HG03097 (cell line): ENCODE measurements at regions not wholly inside any gene's neighbourhood (a gene's known extent, or its start where the extent isn't known, plus 50 kb on each side); places are given as distances from the start of the nearest gene placed in this dataset.

Source experiments
- ATAC-seq: cut with Tn5 transposase; IDR thresholded peaks from one replicate; pipeline ENCODE4 v1.9.1; 2021; ENCODE audit not compliant: unreplicated experiment, low FRiP score

DNA sequence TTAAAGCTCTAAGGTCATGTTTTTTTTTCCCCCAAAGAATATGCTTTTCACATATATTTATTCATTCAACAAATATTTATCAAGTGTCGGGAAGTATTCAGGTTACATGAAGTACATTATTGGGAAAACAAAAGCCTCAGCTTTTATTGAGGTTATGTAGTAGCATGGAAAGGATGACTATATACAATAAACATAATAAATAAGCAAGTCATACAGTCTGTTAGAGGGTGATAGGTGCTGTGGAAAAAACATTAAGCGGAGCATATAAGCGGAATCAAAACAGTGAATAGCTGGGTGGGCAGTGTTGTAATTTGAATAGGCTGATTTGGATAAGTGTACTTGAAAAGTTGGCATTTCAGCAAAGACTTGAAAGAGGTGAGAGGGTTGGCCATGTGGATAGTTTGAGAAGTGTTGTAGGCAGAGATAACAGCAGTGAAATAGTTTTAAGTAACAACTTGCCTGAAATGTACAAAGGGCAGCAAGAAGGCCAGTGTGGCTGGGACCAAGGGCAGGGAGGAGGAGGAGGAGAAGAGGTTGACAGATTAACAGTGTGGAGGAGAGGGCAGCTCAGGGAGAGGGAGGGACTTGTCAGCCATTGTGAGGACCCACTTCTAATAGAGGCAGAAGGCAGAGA, 558.7 kb downstream of the SPRY1 start:
- no peak for ATAC-seq

DNA sequence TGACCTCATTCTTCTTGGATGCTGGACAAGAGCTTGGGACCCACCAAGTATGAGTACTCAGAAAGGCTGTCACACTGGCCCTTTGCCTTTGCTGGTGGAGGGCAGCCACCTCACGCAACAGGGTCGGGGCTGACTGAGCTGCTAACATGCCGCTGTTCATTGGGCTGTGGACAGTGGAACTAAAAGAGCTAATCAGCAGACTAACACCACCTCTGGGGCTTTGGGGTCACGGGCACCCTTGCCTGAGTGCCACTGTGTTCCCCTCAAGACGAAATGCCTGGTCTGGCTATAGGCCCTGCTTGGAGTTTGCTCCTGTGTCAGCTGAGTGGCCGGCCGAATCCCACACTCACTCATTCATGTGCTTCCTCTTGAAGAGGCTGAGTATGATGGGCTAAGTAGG, 559.6 kb downstream of the SPRY1 start:
- ATAC-seq: no peak

DNA sequence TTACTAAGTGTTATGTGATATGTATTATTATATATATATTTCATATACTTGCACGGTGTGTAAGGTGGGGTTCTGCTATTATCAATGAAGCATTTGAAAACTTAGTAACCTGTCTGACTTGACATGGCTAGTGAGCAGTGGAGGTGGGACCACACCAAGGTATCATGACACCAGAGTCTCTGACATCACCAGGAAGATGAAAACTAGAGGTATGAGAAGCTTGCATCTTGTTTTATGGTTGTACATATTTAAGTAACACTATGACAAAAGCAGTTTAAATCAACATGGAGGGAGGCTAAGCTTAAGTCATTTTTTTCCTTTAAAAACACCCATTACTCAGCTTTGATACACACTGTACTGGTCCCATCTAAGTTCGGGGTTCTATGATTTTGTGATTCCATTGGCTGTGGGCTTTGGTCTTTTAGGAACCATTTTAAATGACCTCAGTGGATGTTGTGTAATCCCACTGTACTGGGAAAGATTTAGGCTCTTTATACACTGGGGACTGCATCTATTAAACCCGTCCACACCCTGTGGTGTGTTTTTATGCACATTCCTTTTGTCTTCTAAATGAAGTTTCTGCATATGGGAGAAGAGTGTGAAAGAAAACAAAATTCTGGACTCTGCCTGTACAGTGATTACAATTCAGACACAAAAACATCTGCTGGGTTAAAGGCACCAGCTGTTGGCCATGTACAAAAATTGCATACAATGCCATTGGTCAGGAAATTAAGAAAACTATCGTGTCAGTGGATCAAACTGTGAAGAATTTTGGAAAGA, 570.6 kb downstream of the SPRY1 start:
- ATAC-seq: no peak

DNA sequence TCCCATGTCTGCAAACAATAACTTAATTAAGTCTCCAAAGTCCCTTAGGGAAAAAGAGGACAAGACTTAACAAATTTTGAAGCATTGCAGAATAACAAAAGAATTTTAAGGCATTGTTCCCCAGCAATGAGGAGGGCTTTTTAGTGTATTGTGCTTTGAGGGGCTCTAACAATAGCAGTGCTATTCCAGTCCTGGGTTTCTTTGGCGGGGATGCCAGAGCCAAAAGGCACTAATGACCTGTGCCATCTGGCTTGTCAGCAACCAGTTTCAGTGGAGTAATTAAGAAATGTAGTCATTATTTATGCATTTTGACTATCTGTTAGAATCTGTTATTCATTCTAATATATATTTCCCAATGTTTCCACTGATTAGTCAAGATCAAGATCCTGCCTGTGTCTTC, 575.4 kb downstream of the SPRY1 start:
- ATAC-seq: no peak

DNA sequence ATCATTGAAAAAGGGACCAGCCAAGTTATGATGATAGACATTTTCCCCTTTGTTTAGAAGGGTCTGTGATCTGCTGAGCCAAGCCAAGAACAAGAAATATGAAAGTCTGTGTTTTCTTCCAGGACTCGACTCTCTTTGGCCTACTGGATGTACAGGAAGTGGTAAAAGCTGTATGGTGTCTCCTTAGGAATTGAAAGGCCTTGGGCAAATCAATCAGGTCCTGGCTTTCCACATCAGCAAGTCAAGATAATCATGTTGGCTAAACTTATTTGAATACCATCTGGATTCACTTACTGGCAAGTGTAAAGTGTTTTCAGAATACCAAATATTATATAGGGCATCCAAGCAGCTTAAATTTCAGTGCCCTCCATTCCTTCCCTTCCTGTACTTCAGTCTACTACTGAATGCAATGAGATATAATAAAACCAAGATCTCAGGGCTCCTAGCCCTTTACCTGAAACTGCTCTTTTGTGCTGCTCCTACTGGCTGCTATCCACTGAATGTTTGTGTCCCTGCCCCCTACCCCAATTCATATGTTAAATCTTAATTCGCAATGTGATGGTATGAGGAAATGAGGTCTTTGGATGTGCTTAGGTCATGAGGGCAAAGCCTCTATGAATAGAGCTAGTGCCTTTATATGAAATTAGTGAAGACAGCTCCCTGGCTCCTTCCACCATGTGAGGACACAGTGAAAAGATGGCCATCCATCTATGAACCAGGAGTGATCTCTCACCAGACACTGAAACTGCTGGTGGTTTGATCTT, 578.0 kb downstream of the SPRY1 start:
- ATAC-seq: no peak

DNA sequence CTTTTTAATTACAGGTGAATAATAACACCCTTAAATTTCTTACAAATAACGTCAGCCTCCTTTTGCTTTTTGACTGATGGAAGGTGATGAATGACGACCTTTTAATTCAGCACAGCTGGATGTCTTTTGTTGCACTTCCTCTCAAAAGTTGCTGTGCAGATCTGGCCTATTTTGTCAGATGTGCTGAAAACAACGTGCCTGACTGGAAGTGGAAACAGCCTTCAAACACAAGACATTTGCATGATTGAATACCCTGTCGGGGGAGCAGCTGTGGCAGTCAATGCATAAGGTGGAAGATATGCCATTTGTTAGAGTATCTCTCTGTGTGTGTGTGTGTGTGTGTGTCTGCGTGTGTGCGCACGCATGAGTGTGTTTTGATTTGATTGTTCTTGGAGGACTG, 579.7 kb downstream of the SPRY1 start:
- no peak for ATAC-seq

DNA sequence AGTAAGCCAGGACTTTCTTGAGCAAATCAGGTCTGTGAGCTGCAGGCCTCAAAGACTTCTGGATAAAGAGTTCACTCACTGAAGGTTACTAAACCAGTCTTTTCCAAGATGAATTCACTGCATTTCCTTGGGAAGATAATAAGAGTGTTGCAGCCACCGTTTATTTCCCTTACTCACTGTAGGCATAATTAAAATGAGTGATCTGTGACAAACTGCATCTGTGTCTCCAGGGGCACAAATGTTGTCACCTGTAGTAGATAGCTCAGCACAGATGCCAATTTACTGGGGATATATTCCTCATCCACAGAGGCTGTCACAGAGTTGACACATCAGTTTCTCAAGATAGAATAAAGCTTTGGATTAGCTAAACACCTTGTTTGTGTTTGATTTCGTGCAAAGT, 580.2 kb downstream of the SPRY1 start:
- no peak for ATAC-seq

DNA sequence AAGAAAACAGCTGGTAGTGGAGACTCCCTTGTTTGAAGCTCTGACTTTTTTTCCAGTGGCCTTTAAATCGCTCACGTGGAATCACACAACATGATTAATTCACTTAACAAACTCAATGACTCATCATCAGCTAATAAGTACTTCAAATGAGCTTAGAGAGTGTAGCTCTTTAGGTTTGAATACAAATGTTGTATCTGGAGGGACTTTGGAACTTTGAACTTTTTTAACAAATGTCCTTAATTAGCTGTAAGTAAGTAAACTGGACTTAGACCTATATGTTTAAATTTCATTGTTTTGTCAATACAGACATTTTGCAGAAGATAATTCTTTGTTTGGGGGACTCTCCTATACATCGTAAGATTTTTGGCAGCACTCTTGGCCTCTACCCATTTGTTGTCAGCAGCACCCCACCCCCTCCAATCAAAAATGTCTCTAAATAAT, 581.1 kb downstream of the SPRY1 start:
- ATAC-seq: no peak

DNA sequence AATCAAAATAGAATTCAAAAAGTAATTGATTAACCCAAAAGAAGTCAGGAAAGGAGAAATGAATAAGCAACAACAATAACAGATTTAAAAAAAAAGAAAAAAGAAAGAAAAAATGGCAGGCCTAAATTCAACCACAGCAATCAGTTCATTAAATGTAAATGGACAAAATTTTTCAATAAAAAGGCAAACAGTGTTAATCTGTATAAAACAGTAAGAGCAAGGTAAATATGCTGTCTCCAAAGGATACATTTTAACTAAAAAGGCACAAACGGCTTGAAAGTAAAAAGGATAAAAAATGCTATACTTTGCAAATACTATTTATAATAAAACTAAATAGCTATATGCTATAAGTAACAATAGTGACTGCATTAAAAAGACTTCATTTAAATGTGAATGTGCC, 582.0 kb downstream of the SPRY1 start:
- ATAC-seq: no peak

DNA sequence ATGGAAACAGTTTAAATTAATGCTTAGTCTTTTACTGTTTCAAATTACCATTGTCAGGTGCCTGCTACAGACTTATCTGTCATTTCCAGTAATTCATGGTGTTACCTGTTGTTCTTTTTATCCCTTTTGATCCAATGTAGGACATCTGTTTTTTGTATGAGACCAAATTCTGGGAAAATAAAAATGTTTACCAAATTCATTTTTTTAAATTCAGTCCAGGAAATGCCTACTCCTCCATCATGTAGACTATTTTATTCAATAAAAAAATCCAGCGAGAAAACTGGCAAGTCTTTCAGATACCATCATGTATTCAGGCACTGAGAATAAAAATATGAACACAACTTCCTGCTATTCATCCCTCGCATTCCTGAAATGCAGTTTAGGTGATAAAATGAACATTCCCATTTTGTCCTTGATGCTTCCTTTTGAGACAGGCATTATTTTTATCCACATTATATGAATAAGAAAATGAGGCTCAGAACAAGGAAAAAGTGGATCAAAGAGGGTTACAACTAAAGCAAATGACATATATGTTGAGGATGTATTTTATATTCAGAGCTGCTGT, 584.2 kb downstream of the SPRY1 start:
- ATAC-seq: no peak

DNA sequence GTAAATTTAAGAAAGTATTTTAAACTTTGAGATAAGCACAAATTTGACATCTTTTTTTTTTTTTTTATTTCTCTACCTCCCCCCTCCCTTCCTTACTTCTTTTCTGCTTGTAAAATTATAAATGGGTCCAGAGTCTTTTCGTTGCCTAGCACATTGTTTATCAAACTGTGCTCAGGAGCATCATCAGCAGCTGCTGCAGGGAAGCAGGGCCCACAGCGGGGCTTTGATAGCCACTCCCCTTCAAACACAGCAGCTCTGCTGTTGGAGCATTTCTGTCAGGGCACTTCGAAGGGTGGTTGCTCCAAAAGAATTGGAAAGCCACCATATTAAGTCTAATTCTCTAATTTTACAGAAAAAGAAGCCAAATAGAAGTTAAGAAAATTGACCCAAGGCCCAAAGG, 588.3 kb downstream of the SPRY1 start:
- no peak for ATAC-seq

DNA sequence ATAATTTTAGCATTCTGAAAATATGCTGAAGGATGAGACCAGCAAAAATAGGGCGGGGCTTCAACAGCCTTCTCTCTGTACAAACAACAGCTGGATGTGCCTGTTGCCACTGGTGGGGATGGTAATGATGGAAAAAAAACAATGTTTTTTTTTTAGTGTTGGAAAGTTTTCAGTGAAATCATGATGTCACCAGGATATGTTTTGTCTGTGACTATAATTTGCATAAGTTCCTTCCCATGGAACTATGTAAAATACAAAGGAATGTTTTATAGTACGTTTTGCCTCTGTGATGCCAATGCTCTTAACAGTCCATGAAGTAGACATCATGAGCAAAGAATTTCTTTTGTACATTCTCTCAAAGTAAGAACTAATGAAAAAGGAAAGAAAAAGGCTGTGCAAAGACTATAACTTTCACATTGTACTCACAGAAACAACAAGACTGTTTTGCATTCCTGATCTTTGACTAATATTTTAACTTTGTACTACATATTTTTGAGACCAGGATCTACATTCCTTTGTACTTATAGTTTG, 589.7 kb downstream of the SPRY1 start:
- ATAC-seq: no peak

DNA sequence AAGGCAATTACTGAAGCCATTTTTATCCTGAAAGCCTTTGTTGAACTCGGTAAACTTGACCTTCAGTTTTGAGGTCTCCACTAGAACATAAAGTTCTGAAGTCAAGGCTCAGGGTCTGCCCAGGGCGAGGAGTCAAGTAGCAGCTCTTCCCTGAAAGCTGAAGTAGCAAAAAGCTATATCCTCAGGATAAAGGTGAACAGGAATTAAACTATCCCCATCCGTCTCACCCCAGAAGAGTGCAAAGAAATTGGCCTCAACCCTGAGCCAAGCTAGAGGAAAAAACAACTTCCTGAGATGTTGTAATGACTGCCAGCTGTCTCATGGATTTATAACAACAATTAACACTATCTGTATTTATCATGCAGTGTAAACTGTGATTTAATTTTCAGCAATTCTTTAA, 590.8 kb downstream of the SPRY1 start:
- ATAC-seq: no peak

DNA sequence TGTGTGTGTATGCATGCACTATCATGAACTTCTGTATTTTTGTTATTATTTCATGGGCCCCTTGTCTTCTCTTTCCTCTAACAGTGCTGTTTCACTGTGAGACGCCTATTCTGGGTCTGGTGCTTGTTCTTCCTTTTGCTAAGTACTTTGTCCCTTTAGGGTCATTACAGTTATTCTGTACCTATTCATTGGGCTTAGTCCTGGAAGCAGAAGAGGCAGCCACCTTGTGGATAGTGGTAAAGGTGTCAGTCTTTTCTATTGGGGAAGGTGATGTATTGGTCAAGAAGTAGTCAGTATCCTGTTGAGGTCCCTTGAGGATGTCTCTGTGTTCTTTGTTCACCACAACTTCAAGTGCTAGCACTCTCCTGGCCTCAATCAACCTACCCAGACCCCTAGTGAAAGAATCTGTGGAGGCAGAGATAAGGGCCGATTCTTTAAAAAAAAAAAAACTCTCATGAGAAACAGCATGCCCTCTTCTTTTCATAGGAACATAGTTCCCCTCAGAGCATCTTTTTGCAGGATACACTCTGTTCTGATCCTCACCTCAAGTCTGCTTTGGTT, 593.8 kb downstream of the SPRY1 start:
- ATAC-seq: no peak

DNA sequence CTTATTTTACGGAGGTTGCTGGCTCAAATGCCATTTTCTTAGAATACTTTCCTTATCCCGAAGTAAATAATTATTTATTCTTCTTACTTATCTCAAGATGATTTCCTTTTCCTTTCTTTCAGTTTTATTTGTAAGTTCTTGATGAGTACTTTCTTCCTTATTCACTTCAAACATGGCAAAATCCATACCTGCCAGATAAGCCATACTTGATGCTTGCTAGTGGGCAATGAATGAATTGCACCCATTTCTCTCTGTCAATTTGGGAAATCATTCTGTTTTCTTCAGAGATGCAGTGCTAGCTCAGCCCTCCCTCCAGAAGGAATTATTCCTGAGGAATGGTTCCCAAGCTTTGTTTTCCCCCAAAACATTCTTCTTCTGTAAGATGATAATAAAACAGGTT, 598.3 kb downstream of the SPRY1 start:
- no peak for ATAC-seq

DNA sequence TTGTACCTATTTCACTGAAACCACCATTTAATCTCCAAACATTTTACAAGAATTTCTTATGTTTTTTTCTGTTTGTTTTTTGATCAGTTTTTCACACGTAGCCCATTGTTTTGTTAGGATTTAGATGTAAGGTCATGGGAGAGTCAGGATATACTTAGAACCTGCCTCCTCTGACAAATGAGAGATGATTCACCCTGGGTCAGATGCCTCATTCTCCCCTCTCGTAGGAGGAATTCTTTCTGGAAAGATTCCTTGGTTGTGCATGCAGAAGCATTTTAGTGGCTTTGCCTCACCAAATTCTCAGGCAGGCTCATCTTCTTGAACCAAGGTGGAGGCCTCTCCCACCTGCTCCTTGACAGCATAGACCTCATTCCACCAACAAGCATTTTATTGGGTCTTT, 599.3 kb downstream of the SPRY1 start:
- ATAC-seq: no peak

DNA sequence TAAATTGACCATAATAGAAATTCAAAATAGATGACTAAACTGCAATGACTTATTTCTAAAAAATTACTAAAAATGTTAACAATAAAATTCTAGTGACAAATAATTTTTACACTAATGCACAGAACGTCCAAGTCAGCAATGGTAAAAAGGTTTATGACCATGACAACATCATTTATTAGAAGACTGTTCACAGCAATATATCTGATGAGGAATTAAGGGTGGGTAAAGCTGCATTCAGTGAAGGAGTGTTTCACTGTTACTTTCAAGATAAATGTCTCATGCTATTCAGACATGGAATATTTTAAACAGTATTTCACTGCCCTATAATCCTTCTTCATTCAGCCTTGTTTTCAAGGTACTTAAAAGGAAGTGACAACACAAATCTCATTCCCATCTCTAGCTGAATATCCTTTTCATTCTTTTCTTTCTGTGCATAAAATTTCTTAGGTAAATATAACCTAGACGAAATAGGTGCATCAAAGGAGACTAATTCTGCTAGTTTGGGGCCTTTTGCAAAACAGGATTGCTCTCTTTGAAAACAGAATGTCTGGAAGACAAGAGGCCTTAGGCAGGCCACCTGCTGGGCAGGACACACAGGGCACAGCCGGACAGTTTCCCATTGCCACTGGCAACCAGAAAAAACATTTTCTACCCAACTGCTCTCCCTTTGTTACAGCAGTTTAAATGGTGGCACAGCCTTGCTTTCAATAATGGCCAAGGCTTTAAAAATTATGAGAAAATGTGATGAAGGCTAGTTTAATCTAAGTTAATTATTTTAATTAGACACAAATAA, 600.3 kb downstream of the SPRY1 start:
- ATAC-seq: no peak

DNA sequence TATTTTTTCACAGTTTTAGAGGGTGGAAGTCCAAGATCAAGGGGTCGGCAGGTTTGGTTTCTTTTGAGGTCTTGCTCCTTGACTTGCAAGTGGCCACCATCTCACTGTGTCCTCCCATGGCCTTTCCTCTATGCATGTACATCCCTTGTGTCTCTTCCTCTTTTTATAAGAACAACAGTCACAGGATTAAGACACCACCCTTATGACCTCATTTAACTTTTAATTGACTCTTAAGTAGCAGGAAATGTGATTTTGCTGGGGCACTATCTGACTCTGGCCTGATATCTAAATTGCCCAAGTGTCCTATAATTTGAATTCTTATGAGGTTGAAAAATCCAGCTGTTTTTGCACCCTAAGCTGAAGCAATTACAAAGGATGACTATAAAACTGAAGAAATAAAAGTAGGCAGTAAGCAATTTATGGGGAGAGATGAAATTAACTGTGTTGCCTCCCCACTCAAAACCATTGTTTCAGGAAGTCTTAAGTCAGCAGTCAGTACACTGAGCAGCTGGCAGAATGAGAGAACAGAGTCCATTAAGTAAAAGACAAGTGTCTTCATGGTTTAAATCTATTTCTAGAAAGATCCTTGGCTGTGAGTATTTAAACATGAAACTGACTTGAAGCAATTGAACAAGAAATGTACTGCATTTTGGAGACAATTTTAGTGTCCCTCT, 601.3 kb downstream of the SPRY1 start:
- no peak for ATAC-seq

DNA sequence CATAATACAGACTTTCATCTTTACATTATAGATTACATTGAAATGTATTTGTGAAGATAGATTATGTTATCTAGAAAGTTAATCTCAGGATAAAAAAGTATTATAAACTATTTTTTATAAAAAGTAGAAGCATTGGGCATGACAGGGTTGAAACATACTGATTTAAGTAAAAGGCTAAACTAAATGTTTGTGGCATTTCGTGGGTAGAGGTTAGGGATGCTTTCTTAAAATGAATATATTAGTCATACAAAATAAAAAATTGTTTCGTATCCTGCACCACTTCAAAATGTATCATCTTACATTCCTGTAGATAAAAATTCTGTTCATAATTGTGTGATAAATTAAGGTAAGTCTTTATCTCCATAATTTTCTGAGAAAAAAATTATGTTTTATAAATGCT, 603.6 kb downstream of the SPRY1 start:
- no peak for ATAC-seq
